ENCODE measurements at regions not wholly inside any gene's neighbourhood (a gene's known extent, or its start where the extent isn't known, plus 50 kb on each side); places are given as distances from the start of the nearest gene placed in this dataset.

DNA sequence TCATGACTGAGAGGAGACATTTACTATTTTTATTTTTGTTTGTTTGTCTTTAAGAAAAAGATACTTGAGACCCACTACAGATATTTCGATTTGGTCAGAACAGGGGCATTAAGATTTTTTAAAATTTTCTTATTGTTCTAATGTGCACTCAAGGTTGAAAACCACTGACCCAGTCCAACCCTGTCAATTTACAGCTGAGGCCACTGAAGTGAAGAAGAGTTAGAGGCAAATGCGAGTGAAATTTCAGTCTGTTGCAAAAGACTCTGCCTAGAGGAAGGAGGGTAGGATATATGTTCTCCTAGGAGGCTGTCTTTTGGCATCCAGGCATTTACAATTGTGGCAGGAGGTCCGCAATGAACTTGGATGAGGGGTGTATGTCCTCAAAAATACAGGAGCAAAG lies 396.3 kb downstream of the RPS24 start:
- TF ChIP-seq, protein P1, sequence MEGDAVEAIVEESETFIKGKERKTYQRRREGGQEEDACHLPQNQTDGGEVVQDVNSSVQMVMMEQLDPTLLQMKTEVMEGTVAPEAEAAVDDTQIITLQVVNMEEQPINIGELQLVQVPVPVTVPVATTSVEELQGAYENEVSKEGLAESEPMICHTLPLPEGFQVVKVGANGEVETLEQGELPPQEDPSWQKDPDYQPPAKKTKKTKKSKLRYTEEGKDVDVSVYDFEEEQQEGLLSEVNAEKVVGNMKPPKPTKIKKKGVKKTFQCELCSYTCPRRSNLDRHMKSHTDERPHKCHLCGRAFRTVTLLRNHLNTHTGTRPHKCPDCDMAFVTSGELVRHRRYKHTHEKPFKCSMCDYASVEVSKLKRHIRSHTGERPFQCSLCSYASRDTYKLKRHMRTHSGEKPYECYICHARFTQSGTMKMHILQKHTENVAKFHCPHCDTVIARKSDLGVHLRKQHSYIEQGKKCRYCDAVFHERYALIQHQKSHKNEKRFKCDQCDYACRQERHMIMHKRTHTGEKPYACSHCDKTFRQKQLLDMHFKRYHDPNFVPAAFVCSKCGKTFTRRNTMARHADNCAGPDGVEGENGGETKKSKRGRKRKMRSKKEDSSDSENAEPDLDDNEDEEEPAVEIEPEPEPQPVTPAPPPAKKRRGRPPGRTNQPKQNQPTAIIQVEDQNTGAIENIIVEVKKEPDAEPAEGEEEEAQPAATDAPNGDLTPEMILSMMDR (IDR thresholded peaks at IDR 0.05), result no peak
- no peak for TF ChIP-seq POLR2A (IDR thresholded peaks at IDR 0.05)
- no peak for TF ChIP-seq EP300 (IDR thresholded peaks at IDR 0.05)
